ENCODE measurements at regions not wholly inside any gene's neighbourhood (a gene's known extent, or its start where the extent isn't known, plus 50 kb on each side); places are given as distances from the start of the nearest gene placed in this dataset.

GRCh38 chr4:19063662-19064061 is 1042.1 kb upstream of the LCORL start:
- H3K4me1 Mint-ChIP-seq: no peaks in the 10 kb centered on the region
- Histone ChIP-seq H3K27me3 (ENCODE audit: control insufficient read depth in 2 of 2, insufficient read depth in 2 of 2, low read length in 2 of 2) (no peaks in the 10 kb centered on the region), H3K27ac (ENCODE audit: low read depth, low read length) (no peak overlapping the region), H3K4me3 (ENCODE audit: low read length) (no peak overlapping the region), H3K4me1 (ENCODE audit: control insufficient read depth in 2 of 2, insufficient read depth in 2 of 2, low read length in 2 of 2) (no peaks in the 10 kb centered on the region), H3K36me3 (ENCODE audit: control insufficient read depth in 2 of 3, insufficient read depth in 3 of 3, low read length in 3 of 3) (no peaks in the 10 kb centered on the region), H3K9me3 (ENCODE audit: control insufficient read depth in 2 of 3, low read length in 3 of 3) (peaks cover 0 to 4% (median 0%) of the 10 kb centered on the region in 3 experiments)
- no peak for DNase-seq
- ChIA-PET CTCF (no interaction called here), POLR2A (no interaction called here)
- H3K4me3 Mint-ChIP-seq: no peak overlapping the region
- intact Hi-C loops (cut with micrococcal nuclease): no loop called here
- H3K27me3 Mint-ChIP-seq: peaks cover 0 to 4% (median 0%) of the 10 kb centered on the region in 5 donors
- peaks cover 7 to 49% (median 15%) of the 10 kb centered on the region in 11 donors for H3K9me3 Mint-ChIP-seq
- no peak overlapping the region for H3K27ac Mint-ChIP-seq
- peaks cover 0 to 4% (median 0%) of the 10 kb centered on the region in 5 donors for H3K36me3 Mint-ChIP-seq
- ATAC-seq: no peak

DNA sequence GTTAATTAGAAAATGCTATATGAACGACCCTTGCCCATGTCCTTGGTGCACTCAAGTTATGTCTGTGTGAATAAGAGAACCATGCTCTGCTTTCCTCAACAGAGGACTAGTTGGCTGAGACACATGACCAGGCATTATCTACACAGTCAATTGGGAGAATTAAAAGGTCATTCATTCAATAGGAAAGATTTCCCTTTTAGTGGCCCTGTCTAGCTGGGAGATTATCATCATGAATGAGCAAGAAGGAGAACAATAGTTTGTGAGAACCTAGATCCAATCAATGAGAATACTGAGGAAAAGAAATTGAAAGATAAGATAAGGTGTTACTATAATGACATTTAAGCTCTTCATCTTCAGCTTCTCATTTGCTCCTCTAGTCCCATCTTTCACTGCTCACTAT is 1033.4 kb upstream of the LCORL start:
- H3K4me1 ChIP-seq (ENCODE audit: control insufficient read depth in 2 of 2, insufficient read depth in 2 of 2, low read length in 2 of 2): no peaks in the 10 kb centered on the region
- H3K36me3 ChIP-seq (ENCODE audit: control insufficient read depth in 2 of 3, insufficient read depth in 3 of 3, low read length in 3 of 3): no peaks in the 10 kb centered on the region
- intact Hi-C loops (cut with micrococcal nuclease): no loop called here
- H3K27ac ChIP-seq (ENCODE audit: low read depth, low read length): no peak overlapping the region
- H3K4me3 ChIP-seq (ENCODE audit: low read length): no peak overlapping the region
- CTCF ChIA-PET: no interaction called here
- ATAC-seq (no peak), DNase-seq (no peak)
- H3K27me3 Mint-ChIP-seq: peaks cover 0 to 4% (median 0%) of the 10 kb centered on the region in 5 donors
- H3K36me3 Mint-ChIP-seq: no peaks in the 10 kb centered on the region
- no peaks in the 10 kb centered on the region for H3K4me1 Mint-ChIP-seq
- no peaks in the 10 kb centered on the region for H3K9me3 ChIP-seq (ENCODE audit: control insufficient read depth in 2 of 3, low read length in 3 of 3)
- peaks cover 0 to 15% (median 4%) of the 10 kb centered on the region in 11 donors for H3K9me3 Mint-ChIP-seq
- no peak overlapping the region for H3K4me3 Mint-ChIP-seq
- POLR2A ChIA-PET: no interaction called here
- H3K27me3 ChIP-seq (ENCODE audit: control insufficient read depth in 2 of 2, insufficient read depth in 2 of 2, low read length in 2 of 2): no peaks in the 10 kb centered on the region
- no peak overlapping the region for H3K27ac Mint-ChIP-seq

- Mint-ChIP-seq H3K4me1 (no peaks in the 10 kb centered on the region), H3K4me3 (no peak overlapping the region), H3K36me3 (no peaks in the 10 kb centered on the region), H3K27me3 (no peaks in the 10 kb centered on the region), H3K9me3 (peaks cover 0 to 11% (median 3%) of the 10 kb centered on the region in 11 donors), H3K27ac (no peak overlapping the region)
- H3K36me3 ChIP-seq (ENCODE audit: control insufficient read depth in 2 of 3, insufficient read depth in 3 of 3, low read length in 3 of 3): no peaks in the 10 kb centered on the region
- ATAC-seq: no peak
- CTCF ChIA-PET: no interaction called here
- H3K4me3 ChIP-seq (ENCODE audit: low read length): no peak overlapping the region
- intact Hi-C loops (cut with micrococcal nuclease): no loop called here
- POLR2A ChIA-PET: no interaction called here
- no peaks in the 10 kb centered on the region for H3K9me3 ChIP-seq (ENCODE audit: control insufficient read depth in 2 of 3, low read length in 3 of 3)
- no peaks in the 10 kb centered on the region for H3K27me3 ChIP-seq (ENCODE audit: control insufficient read depth in 2 of 2, insufficient read depth in 2 of 2, low read length in 2 of 2)
- DNase-seq: no peak
- H3K4me1 ChIP-seq (ENCODE audit: control insufficient read depth in 2 of 2, insufficient read depth in 2 of 2, low read length in 2 of 2): no peaks in the 10 kb centered on the region
- no peak overlapping the region for H3K27ac ChIP-seq (ENCODE audit: low read depth, low read length)
These were observed 1030.3 kb upstream of the LCORL start for GRCh38 chr4:19051831-19052230.

GRCh38 chr4:19047279-19047880 is 1025.8 kb upstream of the LCORL start:
- Mint-ChIP-seq H3K36me3 (peaks cover 0 to 4% (median 0%) of the 10 kb centered on the region in 5 donors), H3K9me3 (peaks cover 0 to 15% (median 4%) of the 10 kb centered on the region in 11 donors), H3K4me3 (no peak overlapping the region), H3K27me3 (no peaks in the 10 kb centered on the region), H3K4me1 (no peaks in the 10 kb centered on the region), H3K27ac (no peak overlapping the region)
- no peaks in the 10 kb centered on the region for H3K36me3 ChIP-seq (ENCODE audit: control insufficient read depth in 2 of 3, insufficient read depth in 3 of 3, low read length in 3 of 3)
- ChIA-PET POLR2A (no interaction called here), CTCF (no interaction called here)
- H3K27ac ChIP-seq (ENCODE audit: low read depth, low read length): no peak overlapping the region
- no peak overlapping the region for H3K4me3 ChIP-seq (ENCODE audit: low read length)
- ATAC-seq (no peak), DNase-seq (no peak)
- no peaks in the 10 kb centered on the region for H3K27me3 ChIP-seq (ENCODE audit: control insufficient read depth in 2 of 2, insufficient read depth in 2 of 2, low read length in 2 of 2)
- no peaks in the 10 kb centered on the region for H3K9me3 ChIP-seq (ENCODE audit: control insufficient read depth in 2 of 3, low read length in 3 of 3)
- H3K4me1 ChIP-seq (ENCODE audit: control insufficient read depth in 2 of 2, insufficient read depth in 2 of 2, low read length in 2 of 2): no peaks in the 10 kb centered on the region
- intact Hi-C loops (cut with micrococcal nuclease): no loop called here

DNA sequence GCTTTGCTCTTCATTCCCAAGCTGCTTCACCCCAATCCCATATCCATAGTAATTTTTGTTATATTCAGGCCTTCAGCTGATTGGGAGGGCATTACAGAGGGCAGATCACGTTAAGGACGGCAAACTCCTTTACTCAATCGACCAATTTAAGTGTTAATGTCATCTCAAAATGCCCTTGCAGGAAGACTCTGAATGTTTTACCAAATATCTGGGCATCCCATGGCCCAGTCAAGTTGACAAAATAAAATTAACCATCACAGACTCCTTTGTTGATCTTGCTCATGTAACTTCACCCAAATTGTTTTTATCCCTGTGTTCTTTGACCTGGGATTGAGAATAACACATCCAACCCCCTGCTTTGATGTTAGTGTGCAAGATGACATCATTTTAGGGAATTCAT is 1018.3 kb upstream of the LCORL start:
- Mint-ChIP-seq H3K9me3 (peaks cover 0 to 24% (median 9%) of the 10 kb centered on the region in 11 donors), H3K4me1 (no peaks in the 10 kb centered on the region), H3K27ac (no peak overlapping the region), H3K4me3 (no peak overlapping the region), H3K36me3 (peaks cover 0 to 4% (median 0%) of the 10 kb centered on the region in 5 donors), H3K27me3 (no peaks in the 10 kb centered on the region)
- intact Hi-C loops (cut with micrococcal nuclease): no loop called here
- H3K27me3 ChIP-seq (ENCODE audit: control insufficient read depth in 2 of 2, insufficient read depth in 2 of 2, low read length in 2 of 2): no peaks in the 10 kb centered on the region
- no peak for ATAC-seq
- no peak for DNase-seq
- no peaks in the 10 kb centered on the region for H3K36me3 ChIP-seq (ENCODE audit: control insufficient read depth in 2 of 3, insufficient read depth in 3 of 3, low read length in 3 of 3)
- ChIA-PET POLR2A (no interaction called here), CTCF (no interaction called here)
- H3K9me3 ChIP-seq (ENCODE audit: control insufficient read depth in 2 of 3, low read length in 3 of 3): no peaks in the 10 kb centered on the region
- H3K27ac ChIP-seq (ENCODE audit: low read depth, low read length): no peak overlapping the region
- no peaks in the 10 kb centered on the region for H3K4me1 ChIP-seq (ENCODE audit: control insufficient read depth in 2 of 2, insufficient read depth in 2 of 2, low read length in 2 of 2)
- no peak overlapping the region for H3K4me3 ChIP-seq (ENCODE audit: low read length)

DNA sequence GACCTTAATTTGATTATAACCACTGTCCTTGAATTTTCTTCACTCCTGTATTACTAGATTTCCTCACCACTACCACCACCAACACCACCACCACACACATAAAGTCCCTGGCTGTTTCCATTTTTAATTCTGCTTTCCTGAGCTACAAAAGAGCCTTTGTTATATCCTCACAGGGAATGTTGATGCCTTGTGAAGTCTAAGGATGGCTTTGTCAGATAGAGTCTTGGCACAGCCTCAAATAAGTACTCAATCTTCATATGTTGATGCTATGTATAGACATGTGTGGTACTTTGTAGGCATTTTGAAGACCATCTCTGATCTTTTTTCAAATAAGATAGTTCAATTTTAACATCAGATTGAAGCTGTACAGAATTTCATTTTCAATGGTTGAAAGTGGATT is 1016.7 kb upstream of the LCORL start:
- no peak overlapping the region for H3K27ac ChIP-seq (ENCODE audit: low read depth, low read length)
- CTCF ChIA-PET: no interaction called here
- ATAC-seq (no peak), DNase-seq (no peak)
- Mint-ChIP-seq H3K27me3 (no peaks in the 10 kb centered on the region), H3K36me3 (peaks cover 0 to 4% (median 0%) of the 10 kb centered on the region in 5 donors), H3K4me1 (no peaks in the 10 kb centered on the region), H3K27ac (no peak overlapping the region), H3K9me3 (peaks cover 0 to 26% (median 6%) of the 10 kb centered on the region in 11 donors), H3K4me3 (no peak overlapping the region)
- no peaks in the 10 kb centered on the region for H3K27me3 ChIP-seq (ENCODE audit: control insufficient read depth in 2 of 2, insufficient read depth in 2 of 2, low read length in 2 of 2)
- H3K4me1 ChIP-seq (ENCODE audit: control insufficient read depth in 2 of 2, insufficient read depth in 2 of 2, low read length in 2 of 2): no peaks in the 10 kb centered on the region
- POLR2A ChIA-PET: no interaction called here
- H3K4me3 ChIP-seq (ENCODE audit: low read length): no peak overlapping the region
- intact Hi-C loops (cut with micrococcal nuclease): no loop called here
- no peaks in the 10 kb centered on the region for H3K36me3 ChIP-seq (ENCODE audit: control insufficient read depth in 2 of 3, insufficient read depth in 3 of 3, low read length in 3 of 3)
- no peaks in the 10 kb centered on the region for H3K9me3 ChIP-seq (ENCODE audit: control insufficient read depth in 2 of 3, low read length in 3 of 3)

DNA sequence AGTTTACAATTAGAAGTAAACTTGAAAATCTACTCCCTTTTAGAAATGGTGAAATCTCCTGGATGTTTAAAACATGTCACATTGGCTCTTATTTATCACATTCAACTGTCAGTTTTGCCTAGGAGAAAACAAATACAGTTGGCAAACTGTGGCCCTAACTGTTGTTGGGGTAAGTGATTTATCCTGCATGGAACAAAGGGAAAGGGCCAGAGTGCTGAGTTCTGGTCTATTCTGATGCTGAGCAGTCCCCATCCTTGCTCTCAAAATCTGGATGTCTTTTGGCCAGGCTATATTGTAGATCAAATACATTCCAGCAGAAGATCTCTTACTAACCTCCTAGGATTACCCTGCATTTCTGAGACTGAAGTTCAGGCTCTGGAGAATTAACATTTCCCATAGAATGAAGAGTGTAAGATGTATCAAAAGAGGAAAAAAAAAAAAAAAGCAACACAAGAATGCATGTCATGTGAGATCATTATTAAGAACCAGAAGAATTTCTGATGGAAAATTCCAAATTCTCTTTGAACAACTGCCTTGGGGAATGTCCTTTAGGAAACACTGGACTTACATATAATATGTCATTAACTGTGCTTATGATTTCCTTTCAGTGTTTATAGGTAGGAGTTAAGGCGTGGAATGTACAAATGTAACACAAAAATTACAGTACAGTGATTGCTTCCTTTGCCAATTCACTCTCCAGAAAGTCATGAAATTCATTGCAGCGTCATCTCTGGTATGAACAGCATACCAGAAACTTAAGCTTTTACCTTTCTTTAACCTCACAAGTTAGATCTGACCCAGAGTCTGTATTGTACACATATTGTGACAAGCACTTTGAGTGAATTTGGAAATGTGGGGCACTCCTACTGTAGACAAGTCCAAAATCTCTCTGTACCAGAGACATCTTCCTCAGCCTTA is 1012.5 kb upstream of the LCORL start:
- Mint-ChIP-seq H3K27me3 (no peaks in the 10 kb centered on the region), H3K4me1 (no peaks in the 10 kb centered on the region), H3K9me3 (peaks cover 0 to 34% (median 6%) of the 10 kb centered on the region in 11 donors), H3K36me3 (no peaks in the 10 kb centered on the region), H3K4me3 (no peak overlapping the region), H3K27ac (no peak overlapping the region)
- intact Hi-C loops (cut with micrococcal nuclease): no loop called here
- no peak for ATAC-seq
- Histone ChIP-seq H3K27me3 (ENCODE audit: control insufficient read depth in 2 of 2, insufficient read depth in 2 of 2, low read length in 2 of 2) (no peaks in the 10 kb centered on the region), H3K27ac (ENCODE audit: low read depth, low read length) (no peak overlapping the region), H3K9me3 (ENCODE audit: control insufficient read depth in 2 of 3, low read length in 3 of 3) (no peaks in the 10 kb centered on the region), H3K4me1 (ENCODE audit: control insufficient read depth in 2 of 2, insufficient read depth in 2 of 2, low read length in 2 of 2) (no peaks in the 10 kb centered on the region), H3K36me3 (ENCODE audit: control insufficient read depth in 2 of 3, insufficient read depth in 3 of 3, low read length in 3 of 3) (no peaks in the 10 kb centered on the region), H3K4me3 (ENCODE audit: low read length) (no peak overlapping the region)
- POLR2A ChIA-PET: no interaction called here
- CTCF ChIA-PET: no interaction called here
- no peak for DNase-seq
